Gastroesophageal sphincter (tissue), 3 donors: ENCODE measurements at regions not wholly inside any gene's neighbourhood (a gene's known extent, or its start where the extent isn't known, plus 50 kb on each side); places are given as distances from the start of the nearest gene placed in this dataset.
"Not testable (repeated sequence)": the region's sequence is repeated elsewhere in the genome, so short reads cannot be mapped to it uniquely, and the experiment has no call there.

Experiments
- CTCF ChIP-seq, 4 experiments: fragments of 200-600 bp in 2 of 4; fragments of 450-650 bp in 2 of 4; sonication (generic) in 1 of 4; IDR thresholded peaks; one replicate each; pipeline ENCODE4 v1.5.1; 2017 to 2019; ENCODE audit warnings: antibody characterized with exemption in 4 of 4, mild to moderate bottlenecking in 2 of 4, moderate library complexity in 2 of 4
- POLR2A ChIP-seq, 2 donors: fragments of 450-650 bp; IDR thresholded peaks; one replicate each; pipeline ENCODE4 v1.6.1; 2017; ENCODE audit warnings: antibody characterized with exemption in 2 of 2, mild to moderate bottlenecking in 2 of 2, moderate library complexity in 1 of 2

GRCh38 chr3:19813743-19814142, 120.3 kb downstream of the EFHB start:
- TF ChIP-seq CTCF, POLR2A (IDR thresholded peaks at IDR 0.05): not testable (repeated sequence)
